ENCODE measurements at regions not wholly inside any gene's neighbourhood (a gene's known extent, or its start where the extent isn't known, plus 50 kb on each side); places are given as distances from the start of the nearest gene placed in this dataset.

DNA sequence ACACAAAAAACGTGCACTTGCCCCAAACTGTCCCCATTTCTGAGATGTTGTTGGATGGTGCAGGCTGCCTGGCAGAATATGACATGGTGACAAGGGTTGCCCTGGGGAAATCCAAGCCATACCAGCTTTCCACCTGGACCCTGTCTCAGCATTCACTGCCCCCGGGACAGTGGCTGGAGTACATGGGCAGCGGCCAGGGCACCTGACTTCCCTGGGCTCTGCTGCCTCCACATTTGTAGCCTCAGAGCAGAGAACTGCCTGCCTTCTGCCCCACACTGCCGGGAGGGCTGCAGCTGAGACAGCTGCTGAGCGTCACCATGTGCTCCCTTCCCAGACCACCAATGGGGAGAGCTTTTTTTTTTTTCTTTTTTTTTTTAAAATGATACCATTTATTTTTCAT lies 222.9 kb upstream of the ZNF32 start:
- TF ChIP-seq, protein P1, sequence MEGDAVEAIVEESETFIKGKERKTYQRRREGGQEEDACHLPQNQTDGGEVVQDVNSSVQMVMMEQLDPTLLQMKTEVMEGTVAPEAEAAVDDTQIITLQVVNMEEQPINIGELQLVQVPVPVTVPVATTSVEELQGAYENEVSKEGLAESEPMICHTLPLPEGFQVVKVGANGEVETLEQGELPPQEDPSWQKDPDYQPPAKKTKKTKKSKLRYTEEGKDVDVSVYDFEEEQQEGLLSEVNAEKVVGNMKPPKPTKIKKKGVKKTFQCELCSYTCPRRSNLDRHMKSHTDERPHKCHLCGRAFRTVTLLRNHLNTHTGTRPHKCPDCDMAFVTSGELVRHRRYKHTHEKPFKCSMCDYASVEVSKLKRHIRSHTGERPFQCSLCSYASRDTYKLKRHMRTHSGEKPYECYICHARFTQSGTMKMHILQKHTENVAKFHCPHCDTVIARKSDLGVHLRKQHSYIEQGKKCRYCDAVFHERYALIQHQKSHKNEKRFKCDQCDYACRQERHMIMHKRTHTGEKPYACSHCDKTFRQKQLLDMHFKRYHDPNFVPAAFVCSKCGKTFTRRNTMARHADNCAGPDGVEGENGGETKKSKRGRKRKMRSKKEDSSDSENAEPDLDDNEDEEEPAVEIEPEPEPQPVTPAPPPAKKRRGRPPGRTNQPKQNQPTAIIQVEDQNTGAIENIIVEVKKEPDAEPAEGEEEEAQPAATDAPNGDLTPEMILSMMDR (IDR thresholded peaks at IDR 0.05) = no peak
- no peak for TF ChIP-seq POLR2AphosphoS5 (IDR thresholded peaks at IDR 0.05)

All from gastroesophageal sphincter (tissue), 3 donors.